ENCODE measurements at regions not wholly inside any gene's neighbourhood (a gene's known extent, or its start where the extent isn't known, plus 50 kb on each side); places are given as distances from the start of the nearest gene placed in this dataset.

- TF ChIP-seq ESRRA (CRISPR knock-in tag; IDR thresholded peaks at IDR 0.05; ENCODE audit: borderline replicate concordance) (no peak), CTCF (IDR thresholded peaks at IDR 0.05) (no peak), ATF2 (CRISPR knock-in tag; IDR thresholded peaks at IDR 0.05; ENCODE audit: borderline replicate concordance, low read depth) (no peak), ZNF512 (CRISPR knock-in tag; IDR thresholded peaks at IDR 0.05; ENCODE audit: borderline replicate concordance) (no peak), ZNF138 (CRISPR knock-in tag; conservative IDR thresholded peaks at IDR 0.05) (no peak), MAX (CRISPR knock-in tag; IDR thresholded peaks at IDR 0.05) (no peak), IRF1 (CRISPR knock-in tag; IDR thresholded peaks at IDR 0.05) (no peak)
- TF ChIP-seq, protein P1, sequence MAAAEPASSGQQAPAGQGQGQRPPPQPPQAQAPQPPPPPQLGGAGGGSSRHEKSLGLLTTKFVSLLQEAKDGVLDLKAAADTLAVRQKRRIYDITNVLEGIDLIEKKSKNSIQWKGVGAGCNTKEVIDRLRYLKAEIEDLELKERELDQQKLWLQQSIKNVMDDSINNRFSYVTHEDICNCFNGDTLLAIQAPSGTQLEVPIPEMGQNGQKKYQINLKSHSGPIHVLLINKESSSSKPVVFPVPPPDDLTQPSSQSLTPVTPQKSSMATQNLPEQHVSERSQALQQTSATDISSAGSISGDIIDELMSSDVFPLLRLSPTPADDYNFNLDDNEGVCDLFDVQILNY (CRISPR knock-in tag; IDR thresholded peaks at IDR 0.05), result no peak
Observed at GRCh38 chr18:24935896-24936295, 416.1 kb downstream of the ZNF521 start.

Measured in WTC11 (cell line).